ENCODE measurements at regions not wholly inside any gene's neighbourhood (a gene's known extent, or its start where the extent isn't known, plus 50 kb on each side); places are given as distances from the start of the nearest gene placed in this dataset.

- no peak overlapping the region for H3K4me3 ChIP-seq (ENCODE audit: low read depth, low read length)
- TF ChIP-seq CTCF (IDR thresholded peaks at IDR 0.05; ENCODE audit: low read depth, low read length), result no peak
- in situ Hi-C loops (cut with HindIII; ENCODE audit: low sequenced_read_pairs), result no loop called here
- no peak for DNase-seq (ENCODE audit: low read depth, low spot score)
Measured at GRCh38 chr18:78419171-78419570, 560.4 kb upstream of the SALL3 start.

- H3K4me3 ChIP-seq (ENCODE audit: low read depth, low read length), result no peak overlapping the region
- no peak for TF ChIP-seq CTCF (IDR thresholded peaks at IDR 0.05; ENCODE audit: low read depth, low read length)
- in situ Hi-C loops (cut with HindIII; ENCODE audit: low sequenced_read_pairs), result no loop called here
- DNase-seq (ENCODE audit: low read depth, low spot score), result no peak
Measured at GRCh38 chr18:78420116-78420515, 559.5 kb upstream of the SALL3 start.

GRCh38 chr18:78421392-78421791 lies 558.2 kb upstream of the SALL3 start:
- DNase-seq (ENCODE audit: low read depth, low spot score), result no peak
- in situ Hi-C loops (cut with HindIII; ENCODE audit: low sequenced_read_pairs), result no loop called here
- no peak for TF ChIP-seq CTCF (IDR thresholded peaks at IDR 0.05; ENCODE audit: low read depth, low read length)
- H3K4me3 ChIP-seq (ENCODE audit: low read depth, low read length), result no peak overlapping the region

GRCh38 chr18:78422336-78422735 lies 557.3 kb upstream of the SALL3 start:
- in situ Hi-C loops (cut with HindIII; ENCODE audit: low sequenced_read_pairs), result no loop called here
- no peak for DNase-seq (ENCODE audit: low read depth, low spot score)
- TF ChIP-seq CTCF (IDR thresholded peaks at IDR 0.05; ENCODE audit: low read depth, low read length), result no peak
- H3K4me3 ChIP-seq (ENCODE audit: low read depth, low read length), result no peak overlapping the region

GRCh38 chr18:78423811-78424210 lies 555.8 kb upstream of the SALL3 start:
- TF ChIP-seq CTCF (IDR thresholded peaks at IDR 0.05; ENCODE audit: low read depth, low read length), result no peak
- no peak overlapping the region for H3K4me3 ChIP-seq (ENCODE audit: low read depth, low read length)
- in situ Hi-C loops (cut with HindIII; ENCODE audit: low sequenced_read_pairs), result no loop called here
- DNase-seq (ENCODE audit: low read depth, low spot score), result no peak

GRCh38 chr18:78424403-78425018 lies 555.1 kb upstream of the SALL3 start:
- TF ChIP-seq CTCF (IDR thresholded peaks at IDR 0.05; ENCODE audit: low read depth, low read length), result no peak
- in situ Hi-C loops (cut with HindIII; ENCODE audit: low sequenced_read_pairs), result no loop called here
- no peak for DNase-seq (ENCODE audit: low read depth, low spot score)
- H3K4me3 ChIP-seq (ENCODE audit: low read depth, low read length), result no peak overlapping the region

GRCh38 chr18:78425019-78425412 lies 554.6 kb upstream of the SALL3 start:
- in situ Hi-C loops (cut with HindIII; ENCODE audit: low sequenced_read_pairs), result no loop called here
- TF ChIP-seq CTCF (IDR thresholded peaks at IDR 0.05; ENCODE audit: low read depth, low read length), result no peak
- no peak for DNase-seq (ENCODE audit: low read depth, low spot score)
- no peak overlapping the region for H3K4me3 ChIP-seq (ENCODE audit: low read depth, low read length)

Measured in astrocyte of the spinal cord (primary cell).